OCI-LY3 (cell line): ENCODE measurements at regions not wholly inside any gene's neighbourhood (a gene's known extent, or its start where the extent isn't known, plus 50 kb on each side); places are given as distances from the start of the nearest gene placed in this dataset.

ENCODE experiments used
- EZH2phosphoT487 ChIP-seq: fragments of 200-600 bp; shearing (Covaris generic); IDR thresholded peaks from 2 replicates; pipeline ENCODE4 v1.6.1; 2018; ENCODE audit warnings: antibody characterized with exemption, mixed run types, low read depth
- TF ChIP-seq, protein P1 (sequence below): fragments of 200-600, 300-600 bp; sonication (generic); IDR thresholded peaks from 2 replicates; pipeline ENCODE4 v1.5.1; 2014; ENCODE audit warnings: antibody characterized with exemption, low read length, low read depth

DNA sequence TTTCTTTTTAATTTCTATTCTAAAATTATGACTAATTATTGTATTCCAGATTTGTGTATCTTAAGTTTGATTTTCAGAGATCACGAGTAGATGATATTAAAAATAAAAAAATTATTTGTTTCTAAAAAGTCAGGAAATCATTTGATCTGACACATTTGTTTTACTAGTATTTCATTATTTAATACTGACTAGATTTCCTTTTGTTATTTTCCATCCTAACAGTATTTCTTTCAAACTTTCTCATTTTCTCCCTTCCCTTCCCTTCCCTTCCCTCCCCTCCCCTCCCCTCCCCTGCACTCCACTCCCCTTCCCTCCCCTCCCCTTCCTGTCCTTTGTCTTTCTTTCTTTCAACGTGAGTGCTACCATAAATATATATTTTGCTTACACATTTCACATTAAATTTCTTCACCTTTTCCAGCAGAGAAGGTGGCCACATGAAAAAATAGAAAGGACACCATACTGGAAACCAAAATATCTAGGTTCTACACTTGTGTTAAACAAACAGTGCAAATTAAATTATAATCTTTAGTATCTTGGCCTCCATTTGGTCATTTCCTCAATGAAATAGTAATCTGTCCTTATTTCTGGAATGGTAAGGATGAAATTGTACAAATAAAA lies 1412.7 kb upstream of the IGFBP7 start:
- TF ChIP-seq, protein P1, sequence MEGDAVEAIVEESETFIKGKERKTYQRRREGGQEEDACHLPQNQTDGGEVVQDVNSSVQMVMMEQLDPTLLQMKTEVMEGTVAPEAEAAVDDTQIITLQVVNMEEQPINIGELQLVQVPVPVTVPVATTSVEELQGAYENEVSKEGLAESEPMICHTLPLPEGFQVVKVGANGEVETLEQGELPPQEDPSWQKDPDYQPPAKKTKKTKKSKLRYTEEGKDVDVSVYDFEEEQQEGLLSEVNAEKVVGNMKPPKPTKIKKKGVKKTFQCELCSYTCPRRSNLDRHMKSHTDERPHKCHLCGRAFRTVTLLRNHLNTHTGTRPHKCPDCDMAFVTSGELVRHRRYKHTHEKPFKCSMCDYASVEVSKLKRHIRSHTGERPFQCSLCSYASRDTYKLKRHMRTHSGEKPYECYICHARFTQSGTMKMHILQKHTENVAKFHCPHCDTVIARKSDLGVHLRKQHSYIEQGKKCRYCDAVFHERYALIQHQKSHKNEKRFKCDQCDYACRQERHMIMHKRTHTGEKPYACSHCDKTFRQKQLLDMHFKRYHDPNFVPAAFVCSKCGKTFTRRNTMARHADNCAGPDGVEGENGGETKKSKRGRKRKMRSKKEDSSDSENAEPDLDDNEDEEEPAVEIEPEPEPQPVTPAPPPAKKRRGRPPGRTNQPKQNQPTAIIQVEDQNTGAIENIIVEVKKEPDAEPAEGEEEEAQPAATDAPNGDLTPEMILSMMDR, result no peak
- TF ChIP-seq EZH2phosphoT487, result no peak
